HG03159 (cell line): ENCODE measurements at regions not wholly inside any gene's neighbourhood (a gene's known extent, or its start where the extent isn't known, plus 50 kb on each side); places are given as distances from the start of the nearest gene placed in this dataset.
A peak's percentile ranks its signal among the peaks of the same experiment; 100 is the strongest.

Experiments
- ATAC-seq: cut with Tn5 transposase; IDR thresholded peaks from one replicate; pipeline ENCODE4 v1.9.1; 2021; ENCODE audit warnings: mild to moderate bottlenecking, moderate library complexity; ENCODE audit not compliant: unreplicated experiment

GRCh38 chr13:47190696-47191305, 293.9 kb upstream of the HTR2A start:
- no peak for ATAC-seq

GRCh38 chr13:47188802-47189201, 291.9 kb upstream of the HTR2A start:
- no peak for ATAC-seq

- ATAC-seq: no peak
Observed at GRCh38 chr13:47186471-47186870, 289.6 kb upstream of the HTR2A start.

- ATAC-seq: no peak
Observed at GRCh38 chr13:47184321-47184720, 287.5 kb upstream of the HTR2A start.

- no peak for ATAC-seq
Observed at GRCh38 chr13:47179321-47179720, 282.5 kb upstream of the HTR2A start.

GRCh38 chr13:47178090-47178950, 281.5 kb upstream of the HTR2A start:
- no peak for ATAC-seq

- no peak for ATAC-seq
Observed at GRCh38 chr13:47175172-47175866, 278.5 kb upstream of the HTR2A start.

GRCh38 chr13:47170971-47171370, 274.1 kb upstream of the HTR2A start:
- no peak for ATAC-seq

- no peak for ATAC-seq
Observed at GRCh38 chr13:47168618-47169017, 271.8 kb upstream of the HTR2A start.

GRCh38 chr13:47168066-47168465, 271.2 kb upstream of the HTR2A start:
- no peak for ATAC-seq

- no peak for ATAC-seq
Observed at GRCh38 chr13:47166336-47166735, 269.5 kb upstream of the HTR2A start.

GRCh38 chr13:47159853-47160550, 263.1 kb upstream of the HTR2A start:
- no peak for ATAC-seq

GRCh38 chr13:47158593-47158992, 261.7 kb upstream of the HTR2A start:
- ATAC-seq: no peak

- no peak for ATAC-seq
Observed at GRCh38 chr13:47148543-47148942, 251.7 kb upstream of the HTR2A start.

- no peak for ATAC-seq
Observed at GRCh38 chr13:47147812-47148119, 250.9 kb upstream of the HTR2A start.

GRCh38 chr13:47146991-47147811, 250.3 kb upstream of the HTR2A start:
- peak; percentile 98 for ATAC-seq

- no peak for ATAC-seq
Observed at GRCh38 chr13:47146136-47146535, 249.3 kb upstream of the HTR2A start.

- no peak for ATAC-seq
Observed at GRCh38 chr13:47144782-47145181, 247.9 kb upstream of the HTR2A start.

GRCh38 chr13:47142105-47142504, 245.3 kb upstream of the HTR2A start:
- ATAC-seq: no peak

- ATAC-seq: no peak
Observed at GRCh38 chr13:47139519-47139918, 242.7 kb upstream of the HTR2A start.
